Activated CD4-positive, alpha-beta T cell treated with anti-CD3 and anti-CD28 coated beads for 24 hours (primary cell): ENCODE measurements at regions not wholly inside any gene's neighbourhood (a gene's known extent, or its start where the extent isn't known, plus 50 kb on each side); places are given as distances from the start of the nearest gene placed in this dataset.
"Not testable (repeated sequence)": the region's sequence is repeated elsewhere in the genome, so short reads cannot be mapped to it uniquely, and the experiment has no call there.

Experiments used
- DNase-seq, 2 donors: peaks; one replicate each; pipeline ENCODE4 v3.0.0-alpha.2; 2020; ENCODE audit warnings: low read depth in 2 of 2

GRCh38 chr3:25151281-25151902 lies 276.7 kb upstream of the RARB start:
- no peak for DNase-seq

- no peak for DNase-seq
Observed at GRCh38 chr3:25151903-25152295, 276.2 kb upstream of the RARB start.

DNA sequence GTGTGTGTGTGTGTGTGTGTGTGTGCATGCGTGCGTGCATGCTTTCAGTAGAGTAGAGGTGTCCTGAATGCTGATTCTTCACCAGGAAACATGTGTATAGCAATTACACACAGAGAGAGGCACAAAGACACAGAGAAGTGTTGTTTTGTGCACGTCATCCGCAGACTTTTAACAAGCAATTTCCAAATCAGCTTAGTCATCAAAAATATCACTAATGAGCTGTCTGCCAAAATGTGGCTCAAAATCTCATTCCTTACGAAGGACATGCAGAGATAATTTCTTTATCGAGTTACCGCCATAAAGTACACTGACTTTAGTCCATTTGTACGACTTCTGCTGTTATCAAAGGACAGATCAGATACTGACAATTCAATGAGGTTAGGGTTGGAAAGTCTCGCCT lies 274.9 kb upstream of the RARB start:
- DNase-seq, result no peak

GRCh38 chr3:25153561-25153960 lies 274.5 kb upstream of the RARB start:
- DNase-seq, result no peak

- DNase-seq, result no peak
Observed at GRCh38 chr3:25155652-25156471, 272.2 kb upstream of the RARB start.

DNA sequence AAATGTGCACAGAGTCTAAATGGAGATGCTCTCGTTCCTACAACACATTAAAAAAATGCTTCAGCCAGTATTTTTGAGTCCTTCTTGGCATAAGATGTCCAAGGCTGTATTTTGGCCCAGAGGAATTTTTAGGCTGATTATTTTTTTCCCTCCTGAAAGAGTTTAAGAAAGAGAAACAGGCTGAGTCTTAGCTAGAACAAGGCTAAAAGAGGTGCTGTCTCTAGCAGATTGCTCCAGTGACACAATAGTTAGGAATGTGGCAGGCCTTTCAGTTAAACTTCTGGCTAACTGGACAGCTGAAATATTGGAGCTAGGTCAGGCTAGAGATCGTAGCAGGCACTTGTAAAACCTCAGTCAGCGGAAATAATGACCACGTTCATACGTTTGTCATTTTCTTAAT lies 271.4 kb upstream of the RARB start:
- DNase-seq, result no peak

DNA sequence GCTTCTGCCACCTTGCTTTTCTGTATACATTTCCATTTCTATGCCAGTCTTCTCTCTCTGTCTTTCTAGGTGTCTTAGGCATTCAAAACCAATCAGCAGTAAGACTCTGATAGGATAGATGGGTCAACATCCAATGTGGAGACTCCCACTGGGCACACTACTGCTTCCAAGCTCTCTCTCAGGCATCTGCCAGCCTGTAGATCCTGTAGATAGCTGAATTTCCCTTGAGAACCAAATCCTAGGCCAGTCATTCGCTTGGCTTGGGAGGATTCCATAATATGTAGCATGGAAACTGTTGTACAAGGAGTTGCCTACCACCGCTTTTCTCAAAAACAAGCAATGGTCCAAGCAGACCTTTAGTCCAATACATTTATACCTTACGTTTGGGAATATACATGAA lies 262.8 kb upstream of the RARB start:
- DNase-seq, result no peak

DNA sequence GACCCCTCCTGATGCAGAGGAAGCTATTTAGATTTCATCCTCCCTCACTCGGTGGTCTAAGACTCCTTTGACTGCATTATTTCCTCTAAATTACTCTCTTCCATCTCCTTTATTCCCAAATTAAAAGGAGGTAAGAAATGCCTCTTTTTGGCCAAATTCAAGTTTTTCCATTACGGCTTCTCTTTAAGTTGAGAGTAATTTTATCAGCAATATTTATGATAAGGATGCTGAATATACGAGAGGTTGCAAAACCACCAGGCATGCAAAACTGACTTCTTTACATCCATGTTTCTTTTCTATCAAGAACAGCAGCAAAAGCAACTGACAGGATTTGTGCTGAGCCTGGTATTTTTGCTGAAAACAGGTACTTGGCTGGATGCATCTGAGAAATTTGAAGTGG lies 262.0 kb upstream of the RARB start:
- DNase-seq, result no peak

- no peak for DNase-seq
Observed at GRCh38 chr3:25169151-25169550, 258.9 kb upstream of the RARB start.

GRCh38 chr3:25170021-25170420 lies 258.0 kb upstream of the RARB start:
- DNase-seq, result no peak

GRCh38 chr3:25171118-25171807 lies 256.8 kb upstream of the RARB start:
- no peak for DNase-seq

- no peak for DNase-seq
Observed at GRCh38 chr3:25171897-25172296, 256.2 kb upstream of the RARB start.

DNA sequence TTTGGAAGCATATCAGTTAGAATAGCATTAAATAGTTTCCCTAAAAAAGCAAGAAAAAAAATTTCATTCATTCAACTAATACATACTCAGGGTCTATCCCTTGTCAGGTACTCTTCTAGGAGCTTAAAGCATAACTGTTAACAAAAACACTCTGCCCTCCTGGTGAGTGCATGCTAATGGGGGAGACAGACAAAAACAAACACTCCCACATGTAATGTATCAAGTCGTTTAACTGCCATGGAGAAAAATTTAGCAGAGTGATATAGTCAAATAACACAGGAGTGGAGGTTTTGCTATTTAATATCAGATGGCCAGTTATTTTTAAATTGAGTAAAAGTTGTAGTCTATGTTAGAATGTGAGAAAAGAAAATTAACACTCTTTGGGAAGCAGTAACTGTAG lies 254.5 kb upstream of the RARB start:
- DNase-seq, result no peak

DNA sequence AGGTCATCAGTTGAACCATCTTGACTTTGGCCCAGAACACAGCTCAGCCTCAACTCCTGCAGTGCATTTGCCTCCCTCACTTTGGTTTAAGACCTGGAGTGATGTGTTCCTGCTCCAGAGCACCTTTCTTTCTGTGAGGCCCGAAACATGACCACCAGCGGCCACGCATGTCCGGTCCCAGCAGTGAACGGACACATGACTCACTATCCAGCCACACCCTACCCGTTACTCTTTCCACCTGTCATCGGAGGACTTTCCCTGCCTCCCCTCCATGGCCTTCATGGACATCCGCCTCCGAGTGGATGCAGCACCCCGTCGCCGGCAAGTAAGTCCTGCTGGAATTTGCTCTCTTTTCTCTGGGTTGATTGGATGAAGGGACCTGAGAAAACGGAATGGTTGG lies 253.8 kb upstream of the RARB start:
- no peak for DNase-seq

DNA sequence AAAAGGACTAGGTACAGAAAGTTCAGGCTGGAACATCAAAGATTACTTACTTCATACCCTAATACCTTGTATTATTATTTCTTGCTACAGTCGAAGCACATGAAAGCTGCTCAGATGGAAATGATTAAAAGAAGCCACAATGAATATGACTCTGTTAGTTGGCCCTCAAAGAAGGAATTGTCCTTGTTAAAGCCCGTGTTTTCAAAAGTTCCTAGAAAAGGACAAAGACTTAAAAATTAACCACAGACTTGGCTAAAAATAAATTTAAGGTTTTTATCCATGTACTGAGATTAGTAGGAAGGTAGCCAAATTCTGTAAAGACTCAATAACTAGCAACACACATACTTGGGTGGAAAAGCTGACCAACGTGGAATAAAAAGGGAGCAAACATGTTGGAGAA lies 251.0 kb upstream of the RARB start:
- no peak for DNase-seq

DNA sequence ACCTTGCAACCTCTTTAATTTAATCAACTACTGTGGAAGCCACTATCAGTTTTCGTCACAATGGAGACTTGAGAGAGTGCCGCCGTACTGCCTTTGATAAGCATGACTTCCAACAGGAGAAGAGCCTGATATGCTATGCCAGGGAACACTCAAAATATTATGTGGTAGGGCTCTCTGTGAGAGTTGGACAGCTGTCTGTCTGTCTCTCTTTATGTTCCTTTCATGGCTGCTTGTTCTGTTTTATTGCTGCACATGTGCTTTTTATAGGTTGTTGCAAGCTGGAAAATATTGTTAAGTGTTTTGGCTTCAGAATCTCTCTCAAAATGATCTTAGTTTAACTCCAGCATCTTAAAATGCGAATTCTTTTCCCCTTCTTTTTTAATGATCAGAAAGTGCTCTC lies 249.4 kb upstream of the RARB start:
- DNase-seq, result no peak

GRCh38 chr3:25181096-25181495 lies 247.0 kb upstream of the RARB start:
- no peak for DNase-seq

- no peak for DNase-seq
Observed at GRCh38 chr3:25182794-25183193, 245.3 kb upstream of the RARB start.

DNA sequence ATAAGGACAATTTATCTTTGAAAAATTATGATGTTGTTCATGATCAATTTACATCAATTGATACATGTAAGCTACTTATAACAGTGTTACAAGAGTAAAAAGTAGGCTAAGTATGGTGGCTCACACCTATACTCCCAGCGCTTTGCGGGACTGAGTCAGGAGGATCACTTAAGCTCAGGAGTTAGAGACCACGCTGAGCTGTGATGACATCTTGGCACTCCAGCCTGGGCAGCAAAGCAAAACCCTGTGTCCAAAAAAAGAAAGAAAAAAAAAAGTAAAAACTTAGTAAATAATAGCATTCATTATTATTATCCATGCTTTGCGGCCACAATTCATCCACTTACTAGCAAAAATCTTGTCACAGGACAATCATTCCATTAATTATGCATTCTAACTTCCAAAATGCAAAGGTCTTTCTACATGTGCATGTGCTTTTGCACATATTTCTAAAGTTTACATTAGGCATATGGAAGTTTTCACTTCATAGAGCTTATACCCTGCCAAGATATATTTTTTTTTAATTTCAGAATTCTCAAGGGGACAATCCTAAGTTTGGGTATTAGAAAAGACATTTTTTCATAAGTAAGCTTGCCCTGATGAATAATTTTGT lies 243.3 kb upstream of the RARB start:
- no peak for DNase-seq

DNA sequence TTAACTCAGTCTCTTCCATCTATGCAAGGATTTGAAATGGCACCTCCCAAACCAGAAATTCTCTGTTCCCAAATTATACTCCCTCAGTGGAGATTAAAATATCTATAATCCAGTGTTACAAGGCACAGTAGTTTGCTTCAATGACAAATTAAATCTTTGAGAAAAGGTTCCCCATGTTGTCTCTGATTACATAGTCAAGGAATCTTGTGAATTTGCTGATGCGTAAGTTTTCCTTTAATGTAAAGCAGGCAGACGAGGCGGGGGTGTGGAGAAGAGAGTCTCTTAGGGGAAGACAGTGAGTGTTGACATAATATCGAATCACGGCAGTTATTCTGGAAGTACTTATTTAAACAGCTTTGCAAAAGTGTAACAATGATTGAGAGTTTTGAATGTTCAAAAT lies 236.4 kb upstream of the RARB start:
- DNase-seq, result no peak

DNA sequence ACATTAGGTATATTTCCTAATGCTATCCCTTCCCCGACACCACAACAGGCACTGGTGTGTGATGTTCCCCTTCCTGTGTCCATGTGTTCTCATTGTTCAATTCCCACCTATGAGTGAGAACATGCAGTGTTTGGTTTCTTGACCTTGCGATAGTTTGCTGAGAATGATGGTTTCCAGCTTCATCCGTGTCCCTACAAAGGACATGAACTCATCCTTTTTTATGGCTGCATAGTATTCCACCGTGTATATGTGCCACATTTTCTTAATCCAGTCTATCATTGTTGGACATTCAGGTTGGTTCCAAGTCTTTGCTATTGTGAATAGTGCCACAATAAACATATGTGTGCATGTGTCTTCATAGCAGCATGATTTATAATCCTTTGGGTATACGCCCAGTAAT lies 228.5 kb upstream of the RARB start:
- DNase-seq, result not testable (repeated sequence)

- DNase-seq, result no peak
Observed at GRCh38 chr3:25212736-25213135, 215.3 kb upstream of the RARB start.

- DNase-seq, result no peak
Observed at GRCh38 chr3:25214034-25214433, 214.0 kb upstream of the RARB start.
